ENCODE measurements at regions not wholly inside any gene's neighbourhood (a gene's known extent, or its start where the extent isn't known, plus 50 kb on each side); places are given as distances from the start of the nearest gene placed in this dataset.
A peak's percentile ranks its signal among the peaks of the same experiment; 100 is the strongest.

GRCh38 chr6:14313248-14313647 is 195.7 kb downstream of the CD83 start:
- BruUV-seq (replicated peaks), result no TSS peak
- H2AFZ ChIP-seq (ENCODE audit: control insufficient read depth, low read depth, low read length), result peak overlapping the region; percentile 33
- ChIA-PET POLR2A (no interaction called here), RAD21 (ENCODE audit: unreplicated experiment) (interaction anchor here (0.6 to 1.1 kb wide), 2 partner anchors 10 to 1145 kb away, joined by 3 to 5 read pairs; no protein-coding TSS in a partner anchor), CTCF (interaction anchor here (0.9 kb wide), 1 partner anchor 63 kb away, joined by 3 read pairs; no protein-coding TSS in a partner anchor), SMC1A (ENCODE audit: uncharacterized antibody, unreplicated experiment) (interaction anchor here (1.6 kb wide), 1 partner anchor 11 kb away, joined by 4 read pairs; no protein-coding TSS in a partner anchor)
- no peaks in the 10 kb centered on the region for H3K36me3 ChIP-seq (ENCODE audit: control insufficient read depth in 2 of 2, insufficient read depth in 2 of 2, low read length in 1 of 2)
- FAIRE-seq (no peak), DNase-seq (ENCODE audit: low read depth, low spot score) (peak; percentile 16), ATAC-seq (peak; percentile 78)
- peaks cover 9% of the 10 kb centered on the region for H3K4me1 ChIP-seq (ENCODE audit: control insufficient read depth, insufficient read depth, low read length)
- 45% methylated on average over 2 of the region's 2 CpGs for WGBS (ENCODE audit: insufficient coverage, insufficient replicate concordance, low lambda C conversion rate, missing lambda C conversion rate)
- intact Hi-C loops (cut with micrococcal nuclease; ENCODE audit: unreplicated experiment) (no loop called here), in situ Hi-C loops (cut with MboI) (no loop called here)
- no peaks in the 10 kb centered on the region; the same call in 2 of the 3 replicates for H3K9me3 ChIP-seq (replicated peaks; ENCODE audit: control insufficient read depth, insufficient read depth, low read length)
- no peak overlapping the region for H3K4me3 ChIP-seq
- no peaks in the 10 kb centered on the region for H4K20me1 ChIP-seq (ENCODE audit: control insufficient read depth, insufficient read depth)
- no peak overlapping the region for H3K9ac ChIP-seq (ENCODE audit: control insufficient read depth, insufficient read depth, low read length)
- 0 out of 2 replicates have a peak overlapping the region, but pooled peaks have one; percentile 13 for H3K4me2 ChIP-seq (ENCODE audit: control insufficient read depth, insufficient read depth)
- H3K79me2 ChIP-seq (ENCODE audit: control insufficient read depth, insufficient read depth, low read length), result no peaks in the 10 kb centered on the region
- H3K27ac ChIP-seq (ENCODE audit: control insufficient read depth, insufficient read depth), result peak overlapping the region; percentile 14; the same call in 1 of the 2 replicates
- no peaks in the 10 kb centered on the region for H3K27me3 ChIP-seq (replicated peaks in 1 of 2; ENCODE audit: control insufficient read depth in 2 of 2, insufficient read depth in 2 of 2, low read length in 1 of 2)
- TF ChIP-seq ZBTB4 (CRISPR knock-in tag; IDR thresholded peaks at IDR 0.05) (no peak), GATAD2B (conservative IDR thresholded peaks at IDR 0.05; ENCODE audit: low read depth) (no peak), POLR2AphosphoS2 (IDR thresholded peaks at IDR 0.05; ENCODE audit: low read depth, low read length) (no peak), E2F4 (IDR thresholded peaks at IDR 0.05; ENCODE audit: low read depth, low read length) (no peak), USF2 (IDR thresholded peaks at IDR 0.05; ENCODE audit: borderline replicate concordance, low read depth, low read length) (no peak), ATF3 (IDR thresholded peaks at IDR 0.05; ENCODE audit: borderline replicate concordance, extremely low read depth, low read depth, low read length) (no peak), RAD51 (IDR thresholded peaks at IDR 0.05) (no peak), MLLT1 (IDR thresholded peaks at IDR 0.05) (no peak), SIX5 (IDR thresholded peaks at IDR 0.05; ENCODE audit: low read depth, low read length, severe bottlenecking) (no peak), CTCF (IDR thresholded peaks at IDR 0.05 in 2 of 3, conservative IDR thresholded peaks at IDR 0.05 in 1 of 3; ENCODE audit: control insufficient read depth in 2 of 3, extremely low read depth in 1 of 3, insufficient read depth in 1 of 3, low read depth in 3 of 3, low read length in 3 of 3) (no peak)

Measured in GM12878 (cell line).